MM.1S (cell line): ENCODE measurements at regions not wholly inside any gene's neighbourhood (a gene's known extent, or its start where the extent isn't known, plus 50 kb on each side); places are given as distances from the start of the nearest gene placed in this dataset.

ENCODE experiments used
- DNase-seq: peaks from one replicate; pipeline ENCODE4 v3.0.0-alpha.2; 2015
- H2AFZ ChIP-seq: fragments of 300-600 bp; sonication (generic); 2 replicates; pipeline ENCODE4 v1.6.0; 2016; ENCODE audit warnings: antibody characterized with exemption, low read length
- H3F3A ChIP-seq: fragments of 300-600 bp; sonication (generic); 2 replicates; pipeline ENCODE4 v1.6.1; 2016; ENCODE audit warnings: mild to moderate bottlenecking, antibody characterized with exemption, low read length, moderate library complexity, mixed read lengths; ENCODE audit not compliant: insufficient read depth
- H3K27ac ChIP-seq: fragments of 300-600 bp; sonication (generic); 2 replicates; pipeline ENCODE4 v1.5.1; 2016; ENCODE audit warnings: mild to moderate bottlenecking, low read length
- H3K27me3 ChIP-seq: fragments of 300-600 bp; sonication (generic); replicated peaks from 2 replicates; pipeline ENCODE4 v1.6.0; 2016; ENCODE audit warnings: low read length; ENCODE audit not compliant: insufficient read depth
- H3K36me3 ChIP-seq: fragments of 300-600 bp; sonication (generic); replicated peaks from 2 replicates; pipeline ENCODE4 v1.6.1; 2016; ENCODE audit warnings: mild to moderate bottlenecking, low read length, mixed read lengths; ENCODE audit not compliant: insufficient read depth
- H3K4me1 ChIP-seq: fragments of 300-600 bp; sonication (generic); 2 replicates; pipeline ENCODE4 v1.6.1; 2016; ENCODE audit warnings: low read length, mixed read lengths
- H3K4me2 ChIP-seq: fragments of 300-600 bp; sonication (generic); 2 replicates; pipeline ENCODE4 v1.6.0; 2016; ENCODE audit warnings: low read depth, low read length
- H3K4me3 ChIP-seq: fragments of 300-600 bp; sonication (generic); 2 replicates; pipeline ENCODE4 v1.5.1; 2016; ENCODE audit warnings: low read length, mixed read lengths
- H3K79me2 ChIP-seq: fragments of 300-600 bp; sonication (generic); 2 replicates; pipeline ENCODE4 v1.6.1; 2016; ENCODE audit warnings: mixed run types, low read length, mixed read lengths
- H3K9ac ChIP-seq: fragments of 300-600 bp; sonication (generic); 2 replicates; pipeline ENCODE4 v1.6.1; 2016; ENCODE audit warnings: low read length, mixed read lengths
- H3K9me2 ChIP-seq: fragments of 300-600 bp; sonication (generic); replicated peaks from 2 replicates; pipeline ENCODE4 v1.6.1; 2016; ENCODE audit warnings: mild to moderate bottlenecking, low read length, mixed read lengths; ENCODE audit not compliant: insufficient read depth
- H3K9me3 ChIP-seq: fragments of 300-600 bp; sonication (generic); replicated peaks from 2 replicates; pipeline ENCODE4 v1.6.1; 2016; ENCODE audit warnings: mild to moderate bottlenecking, low read length, mixed read lengths; ENCODE audit not compliant: insufficient read depth
- H4K20me1 ChIP-seq: fragments of 300-600 bp; sonication (generic); 2 replicates; pipeline ENCODE4 v1.6.1; 2016; ENCODE audit warnings: mild to moderate bottlenecking, low read length, moderate library complexity, mixed read lengths; ENCODE audit not compliant: insufficient read depth
- EZH2 ChIP-seq: fragments of 300-600 bp; sonication (generic); optimal IDR thresholded peaks from 2 replicates; pipeline ENCODE3; 2017; ENCODE audit warnings: low read depth, mild to moderate bottlenecking, antibody characterized with exemption, low read length, mixed read lengths
- EZH2phosphoT487 ChIP-seq: fragments of 300-600 bp; sonication (generic); IDR thresholded peaks from 2 replicates; pipeline ENCODE4 v1.6.1; 2018; ENCODE audit warnings: antibody characterized with exemption, low read length
- TF ChIP-seq, protein P1 (sequence below): fragments of 300-600 bp; sonication (generic); IDR thresholded peaks from 2 replicates; pipeline ENCODE4 v1.5.1; 2016; ENCODE audit warnings: antibody characterized with exemption, low read length, mixed read lengths

DNA sequence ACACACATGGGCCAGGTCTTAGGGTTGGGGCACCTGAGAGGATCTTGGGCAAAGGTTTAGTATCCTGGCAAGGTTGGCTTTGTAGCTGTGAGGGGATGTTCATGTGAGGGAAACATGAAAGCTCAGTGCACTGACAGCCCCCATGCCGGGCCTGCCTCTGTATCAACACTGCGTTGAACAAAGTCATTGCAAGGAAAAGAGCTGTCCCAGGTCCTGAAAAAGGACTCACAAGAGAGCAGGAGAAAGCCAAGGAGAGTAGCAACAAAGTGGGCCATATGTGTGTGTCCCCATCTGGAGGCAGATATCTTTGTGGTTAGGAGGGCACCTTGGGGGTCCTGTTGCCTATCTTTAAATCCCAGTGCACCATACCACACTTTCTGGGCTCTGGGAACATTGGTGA lies 237.8 kb upstream of the THSD7B start:
- Histone ChIP-seq H3K79me2 (no peaks in the 10 kb centered on the region), H3K27me3 (no peaks in the 10 kb centered on the region), H2AFZ (no peak overlapping the region), H3K9me2 (no peaks in the 10 kb centered on the region), H3K9ac (no peak overlapping the region), H3K36me3 (no peaks in the 10 kb centered on the region), H3K4me3 (no peak overlapping the region), H3F3A (no peaks in the 10 kb centered on the region), H3K4me1 (no peaks in the 10 kb centered on the region), H3K27ac (no peak overlapping the region), H3K9me3 (no peaks in the 10 kb centered on the region), H4K20me1 (no peaks in the 10 kb centered on the region), H3K4me2 (no peak overlapping the region)
- TF ChIP-seq EZH2phosphoT487, result no peak
- TF ChIP-seq, protein P1, sequence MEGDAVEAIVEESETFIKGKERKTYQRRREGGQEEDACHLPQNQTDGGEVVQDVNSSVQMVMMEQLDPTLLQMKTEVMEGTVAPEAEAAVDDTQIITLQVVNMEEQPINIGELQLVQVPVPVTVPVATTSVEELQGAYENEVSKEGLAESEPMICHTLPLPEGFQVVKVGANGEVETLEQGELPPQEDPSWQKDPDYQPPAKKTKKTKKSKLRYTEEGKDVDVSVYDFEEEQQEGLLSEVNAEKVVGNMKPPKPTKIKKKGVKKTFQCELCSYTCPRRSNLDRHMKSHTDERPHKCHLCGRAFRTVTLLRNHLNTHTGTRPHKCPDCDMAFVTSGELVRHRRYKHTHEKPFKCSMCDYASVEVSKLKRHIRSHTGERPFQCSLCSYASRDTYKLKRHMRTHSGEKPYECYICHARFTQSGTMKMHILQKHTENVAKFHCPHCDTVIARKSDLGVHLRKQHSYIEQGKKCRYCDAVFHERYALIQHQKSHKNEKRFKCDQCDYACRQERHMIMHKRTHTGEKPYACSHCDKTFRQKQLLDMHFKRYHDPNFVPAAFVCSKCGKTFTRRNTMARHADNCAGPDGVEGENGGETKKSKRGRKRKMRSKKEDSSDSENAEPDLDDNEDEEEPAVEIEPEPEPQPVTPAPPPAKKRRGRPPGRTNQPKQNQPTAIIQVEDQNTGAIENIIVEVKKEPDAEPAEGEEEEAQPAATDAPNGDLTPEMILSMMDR, result no peak
- peak; percentile 52 for DNase-seq

DNA sequence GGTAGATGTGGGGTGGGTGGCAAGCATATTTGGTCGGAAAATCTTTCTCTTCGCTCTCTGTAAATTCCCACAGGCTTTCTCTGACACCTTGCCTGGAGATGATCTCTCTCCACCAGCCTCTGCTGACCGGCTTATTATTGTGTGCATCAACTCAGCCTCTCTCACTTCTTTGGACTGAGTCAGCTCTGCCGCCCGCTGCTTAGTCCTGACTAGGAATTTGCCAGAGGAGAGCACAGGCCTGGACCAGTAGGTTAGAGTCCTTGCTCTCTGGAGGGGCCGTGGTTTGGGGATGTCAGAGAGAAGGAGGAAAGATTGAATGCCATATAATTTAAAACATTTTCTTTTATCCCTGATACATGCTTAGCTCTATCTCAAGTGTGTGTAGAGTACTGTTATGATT lies 242.6 kb upstream of the THSD7B start:
- TF ChIP-seq EZH2 (no peak), EZH2phosphoT487 (no peak)
- TF ChIP-seq, protein P1, result no peak
- H3F3A ChIP-seq, result no peaks in the 10 kb centered on the region
- H3K9me2 ChIP-seq, result no peaks in the 10 kb centered on the region
- no peak overlapping the region for H2AFZ ChIP-seq
- no peak for DNase-seq
- no peak overlapping the region for H3K9ac ChIP-seq
- H3K27ac ChIP-seq, result no peak overlapping the region
- no peaks in the 10 kb centered on the region for H3K9me3 ChIP-seq
- no peaks in the 10 kb centered on the region for H3K79me2 ChIP-seq
- H3K4me1 ChIP-seq, result no peaks in the 10 kb centered on the region
- no peak overlapping the region for H3K4me2 ChIP-seq
- H3K27me3 ChIP-seq, result no peaks in the 10 kb centered on the region
- no peaks in the 10 kb centered on the region for H4K20me1 ChIP-seq
- H3K36me3 ChIP-seq, result no peaks in the 10 kb centered on the region
- no peak overlapping the region for H3K4me3 ChIP-seq

DNA sequence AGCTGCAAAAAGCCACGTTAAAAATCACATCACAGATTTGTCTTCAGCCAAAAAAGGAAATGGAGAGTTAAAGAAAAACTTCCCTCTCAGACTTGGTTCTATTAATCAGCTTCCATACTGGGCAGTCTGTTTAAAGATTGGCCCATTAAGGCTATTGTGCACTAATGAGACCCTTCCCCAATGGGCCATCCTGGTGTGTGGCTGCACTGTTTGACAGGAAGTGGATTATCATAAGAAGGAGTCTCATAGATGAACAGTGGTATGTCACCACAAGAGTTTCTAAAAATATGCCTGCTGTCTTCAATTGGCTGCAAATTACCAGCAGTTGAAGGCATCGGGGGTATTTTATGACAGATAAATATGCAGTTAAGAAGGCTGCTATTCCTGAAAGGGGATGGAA lies 247.6 kb upstream of the THSD7B start:
- DNase-seq, result no peak
- TF ChIP-seq EZH2 (no peak), EZH2phosphoT487 (no peak)
- Histone ChIP-seq H2AFZ (no peak overlapping the region), H3F3A (no peaks in the 10 kb centered on the region), H3K9ac (no peak overlapping the region), H3K4me2 (no peak overlapping the region), H4K20me1 (no peaks in the 10 kb centered on the region), H3K79me2 (no peaks in the 10 kb centered on the region), H3K4me3 (no peak overlapping the region), H3K27ac (no peak overlapping the region), H3K4me1 (no peaks in the 10 kb centered on the region), H3K9me3 (no peaks in the 10 kb centered on the region), H3K9me2 (no peaks in the 10 kb centered on the region), H3K36me3 (no peaks in the 10 kb centered on the region), H3K27me3 (no peaks in the 10 kb centered on the region)

DNA sequence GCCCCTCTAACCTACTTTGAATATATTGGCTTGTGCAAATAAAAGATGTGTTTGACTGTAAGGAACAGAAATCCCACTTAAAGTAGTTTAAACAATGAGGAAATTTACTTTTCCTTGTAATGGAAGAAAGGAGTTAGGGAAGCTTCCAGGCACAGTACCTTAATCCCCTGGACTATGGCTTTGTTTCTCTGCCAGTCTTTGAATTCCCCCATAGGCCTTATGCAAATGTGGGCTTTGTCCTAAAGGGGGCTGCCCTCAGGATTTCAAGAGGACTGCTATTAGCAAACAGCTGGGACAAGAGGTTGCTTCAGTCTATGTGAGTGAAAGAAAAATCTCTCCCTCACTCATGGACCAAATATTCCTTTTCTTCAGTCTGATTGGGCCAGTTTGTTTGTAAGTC lies 255.1 kb upstream of the THSD7B start:
- DNase-seq, result no peak
- peaks cover 2% of the 10 kb centered on the region; the same call in 1 of the 2 replicates for H3K4me1 ChIP-seq
- H3K9me3 ChIP-seq, result no peaks in the 10 kb centered on the region
- H3K79me2 ChIP-seq, result no peaks in the 10 kb centered on the region
- H2AFZ ChIP-seq, result no peak overlapping the region
- no peaks in the 10 kb centered on the region for H3K27me3 ChIP-seq
- H3F3A ChIP-seq, result no peaks in the 10 kb centered on the region
- H3K4me3 ChIP-seq, result no peak overlapping the region
- TF ChIP-seq EZH2phosphoT487 (no peak), EZH2 (no peak)
- TF ChIP-seq, protein P1, result no peak
- H3K4me2 ChIP-seq, result no peak overlapping the region
- H4K20me1 ChIP-seq, result no peaks in the 10 kb centered on the region
- H3K27ac ChIP-seq, result no peak overlapping the region
- no peaks in the 10 kb centered on the region for H3K9me2 ChIP-seq
- H3K36me3 ChIP-seq, result no peaks in the 10 kb centered on the region
- H3K9ac ChIP-seq, result no peak overlapping the region
